Naive thymus-derived CD4-positive, alpha-beta T cell (primary cell): ENCODE measurements at regions not wholly inside any gene's neighbourhood (a gene's known extent, or its start where the extent isn't known, plus 50 kb on each side); places are given as distances from the start of the nearest gene placed in this dataset.

Source experiments
- ATAC-seq: fragments of 150-1000 bp; cut with Tn5 transposase; 2 replicates; pipeline ENCODE4 v1.10.0; 2021; ENCODE audit warnings: mild to moderate bottlenecking, moderate library complexity
- CTCF ChIA-PET: fragments of 350-600 bp; sonication (Branson Sonifier 250); formaldehyde crosslinking; loops from one replicate; lab custom pipeline; 2021; ENCODE audit warnings: antibody characterized with exemption; lab: Charles Lee
- POLR2A ChIA-PET: fragments of 350-600 bp; sonication (Branson Sonifier 250); formaldehyde crosslinking; loops from one replicate; lab custom pipeline; 2021; ENCODE audit warnings: antibody characterized with exemption, inconsistent platforms; lab: Charles Lee
- DNase-seq, 9 donors: peaks; one replicate each; pipeline versions ENCODE4 v3.0.0 to v3.0.0-alpha.2; 2020 to 2022; ENCODE audit warnings: mixed read lengths in 1 of 9
- H3K27ac ChIP-seq: one replicate; pipeline ENCODE4 v1.7.0; 2013; ENCODE audit warnings: mild to moderate bottlenecking, low read depth, low read length, moderate library complexity
- H3K27me3 ChIP-seq, 2 donors: one replicate each; pipeline ENCODE4 v1.7.0; 2013; ENCODE audit warnings: low read length in 2 of 2, mild to moderate bottlenecking in 2 of 2, moderate library complexity in 2 of 2; ENCODE audit not compliant: control insufficient read depth in 2 of 2, insufficient read depth in 2 of 2
- H3K36me3 ChIP-seq, 3 experiments: 1 replicate in 2 of 3; 2 replicates in 1 of 3; pipeline ENCODE4 v1.7.0; 2013; ENCODE audit warnings: low read length in 3 of 3, mild to moderate bottlenecking in 3 of 3, moderate library complexity in 1 of 3; ENCODE audit not compliant: insufficient read depth in 3 of 3, control insufficient read depth in 2 of 3
- H3K4me1 ChIP-seq, 2 donors: one replicate each; pipeline ENCODE4 v1.7.0; 2013; ENCODE audit warnings: low read length in 2 of 2, mild to moderate bottlenecking in 2 of 2, moderate library complexity in 1 of 2; ENCODE audit not compliant: control insufficient read depth in 2 of 2, insufficient read depth in 2 of 2
- H3K4me3 ChIP-seq: 2 replicates; pipeline ENCODE4 v1.7.0; 2013; ENCODE audit warnings: mild to moderate bottlenecking, low read length
- H3K9me3 ChIP-seq, 3 experiments: 1 replicate in 2 of 3; 2 replicates in 1 of 3; pipeline ENCODE4 v1.7.0; 2013; ENCODE audit warnings: low read length in 3 of 3; ENCODE audit not compliant: control insufficient read depth in 2 of 3
- H3K27ac Mint-ChIP-seq, 9 donors: one replicate each; pipeline ENCODE4 v1.8.0; 2020 to 2022; ENCODE audit warnings: mixed read lengths in 9 of 9, mild to moderate bottlenecking in 8 of 9, moderate library complexity in 5 of 9, inconsistent platforms in 2 of 9
- H3K27me3 Mint-ChIP-seq, 5 donors: one replicate each; pipeline ENCODE4 v1.8.0; 2021 to 2022; ENCODE audit warnings: mixed read lengths in 5 of 5, mild to moderate bottlenecking in 1 of 5
- H3K36me3 Mint-ChIP-seq, 5 donors: one replicate each; pipeline ENCODE4 v1.8.0; 2020 to 2022; ENCODE audit warnings: mixed read lengths in 5 of 5, mild to moderate bottlenecking in 3 of 5, inconsistent platforms in 1 of 5
- H3K4me1 Mint-ChIP-seq, 7 donors: one replicate each; pipeline ENCODE4 v1.8.0; 2020 to 2022; ENCODE audit warnings: mixed read lengths in 7 of 7, mild to moderate bottlenecking in 3 of 7, inconsistent platforms in 1 of 7
- H3K4me3 Mint-ChIP-seq, 10 donors: one replicate each; pipeline ENCODE4 v1.8.0; 2020 to 2022; ENCODE audit warnings: mild to moderate bottlenecking in 10 of 10, mixed read lengths in 10 of 10, moderate library complexity in 6 of 10, inconsistent platforms in 2 of 10
- H3K9me3 Mint-ChIP-seq, 11 donors: one replicate each; pipeline ENCODE4 v1.8.0; 2020 to 2022; ENCODE audit warnings: mixed read lengths in 11 of 11, mild to moderate bottlenecking in 4 of 11, inconsistent platforms in 1 of 11, moderate library complexity in 1 of 11
- intact Hi-C, 2 donors: fragments of 100-400 bp; cut with micrococcal nuclease; formaldehyde crosslinking; loops; one replicate each; pipeline ENCODE4 v1.15.1; 2023

DNA sequence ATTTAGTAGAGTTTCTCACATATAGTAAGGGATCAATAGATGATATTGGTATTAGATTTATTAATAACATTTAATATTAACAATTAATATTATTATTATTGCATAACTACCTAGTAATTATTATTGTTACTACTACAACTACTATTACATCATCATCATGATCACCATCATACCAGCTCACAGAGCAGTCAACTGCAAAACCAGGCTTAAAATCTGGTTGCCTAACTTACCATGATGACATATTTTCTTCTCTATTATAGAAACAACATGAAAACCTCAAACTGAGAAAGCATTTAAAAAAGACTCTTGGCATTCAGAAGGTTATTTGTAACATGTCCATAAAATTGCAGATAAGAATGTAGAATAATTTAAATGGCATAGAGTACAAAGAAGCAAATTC lies 247.0 kb upstream of the TTC29 start:
- H3K27ac Mint-ChIP-seq: no peak overlapping the region
- POLR2A ChIA-PET: no interaction called here
- CTCF ChIA-PET: no interaction called here
- peaks cover 0 to 3% (median 0%) of the 10 kb centered on the region in 7 donors for H3K4me1 Mint-ChIP-seq
- H3K36me3 Mint-ChIP-seq: no peaks in the 10 kb centered on the region
- DNase-seq: no peak
- H3K4me3 ChIP-seq: no peak overlapping the region
- peaks cover 0 to 4% (median 0%) of the 10 kb centered on the region in 5 donors for H3K27me3 Mint-ChIP-seq
- no peaks in the 10 kb centered on the region for H3K4me1 ChIP-seq
- no peak overlapping the region for H3K27ac ChIP-seq
- ATAC-seq: no peak
- no peaks in the 10 kb centered on the region for H3K9me3 ChIP-seq
- no peaks in the 10 kb centered on the region for H3K36me3 ChIP-seq
- H3K4me3 Mint-ChIP-seq: no peak overlapping the region
- H3K9me3 Mint-ChIP-seq: peaks cover 1 to 20% (median 8%) of the 10 kb centered on the region in 11 donors
- intact Hi-C loops: no loop called here
- H3K27me3 ChIP-seq: no peaks in the 10 kb centered on the region

- CTCF ChIA-PET: no interaction called here
- Histone ChIP-seq H3K36me3 (no peaks in the 10 kb centered on the region), H3K4me3 (no peak overlapping the region), H3K27me3 (no peaks in the 10 kb centered on the region), H3K4me1 (no peaks in the 10 kb centered on the region), H3K9me3 (no peaks in the 10 kb centered on the region), H3K27ac (no peak overlapping the region)
- H3K27ac Mint-ChIP-seq: no peak overlapping the region
- ATAC-seq: no peak
- DNase-seq: no peak
- peaks cover 0 to 14% (median 4%) of the 10 kb centered on the region in 11 donors for H3K9me3 Mint-ChIP-seq
- H3K36me3 Mint-ChIP-seq: no peaks in the 10 kb centered on the region
- peaks cover 0 to 5% (median 0%) of the 10 kb centered on the region in 5 donors for H3K27me3 Mint-ChIP-seq
- POLR2A ChIA-PET: no interaction called here
- intact Hi-C loops: no loop called here
- no peak overlapping the region for H3K4me3 Mint-ChIP-seq
- peaks cover 0 to 3% (median 0%) of the 10 kb centered on the region in 7 donors for H3K4me1 Mint-ChIP-seq
Observed at GRCh38 chr4:147194114-147194513, 248.4 kb upstream of the TTC29 start.

GRCh38 chr4:147194604-147195003 lies 248.9 kb upstream of the TTC29 start:
- intact Hi-C loops: no loop called here
- no peaks in the 10 kb centered on the region for H3K27me3 ChIP-seq
- Mint-ChIP-seq H3K27ac (no peak overlapping the region), H3K36me3 (no peaks in the 10 kb centered on the region), H3K4me3 (no peak overlapping the region), H3K4me1 (peaks cover 0 to 3% (median 0%) of the 10 kb centered on the region in 7 donors), H3K27me3 (peaks cover 0 to 5% (median 0%) of the 10 kb centered on the region in 5 donors), H3K9me3 (peaks cover 0 to 14% (median 4%) of the 10 kb centered on the region in 11 donors)
- no peaks in the 10 kb centered on the region for H3K36me3 ChIP-seq
- H3K4me3 ChIP-seq: no peak overlapping the region
- ATAC-seq (no peak), DNase-seq (no peak)
- no peaks in the 10 kb centered on the region for H3K4me1 ChIP-seq
- POLR2A ChIA-PET: no interaction called here
- CTCF ChIA-PET: no interaction called here
- no peaks in the 10 kb centered on the region for H3K9me3 ChIP-seq
- H3K27ac ChIP-seq: no peak overlapping the region

- CTCF ChIA-PET: no interaction called here
Observed at GRCh38 chr4:147195386-147195785, 249.7 kb upstream of the TTC29 start.

GRCh38 chr4:147198411-147199051 lies 252.9 kb upstream of the TTC29 start:
- Histone ChIP-seq H3K36me3 (no peaks in the 10 kb centered on the region), H3K4me3 (no peak overlapping the region), H3K27me3 (no peaks in the 10 kb centered on the region), H3K9me3 (no peaks in the 10 kb centered on the region), H3K27ac (no peak overlapping the region), H3K4me1 (no peaks in the 10 kb centered on the region)
- no peak for DNase-seq
- H3K4me1 Mint-ChIP-seq: peaks cover 0 to 5% (median 0%) of the 10 kb centered on the region in 7 donors
- H3K27me3 Mint-ChIP-seq: peaks cover 0 to 5% (median 0%) of the 10 kb centered on the region in 5 donors
- CTCF ChIA-PET: no interaction called here
- no peaks in the 10 kb centered on the region for H3K36me3 Mint-ChIP-seq
- H3K4me3 Mint-ChIP-seq: no peak overlapping the region
- peaks cover 0 to 8% (median 0%) of the 10 kb centered on the region in 11 donors for H3K9me3 Mint-ChIP-seq
- POLR2A ChIA-PET: no interaction called here
- ATAC-seq: no peak
- intact Hi-C loops: no loop called here
- H3K27ac Mint-ChIP-seq: no peak overlapping the region

More at GRCh38 chr4:147195386-147195785, 249.7 kb upstream of the TTC29 start:
- no peaks in the 10 kb centered on the region for H3K9me3 ChIP-seq
- Mint-ChIP-seq H3K4me3 (no peak overlapping the region), H3K4me1 (peaks cover 0 to 3% (median 0%) of the 10 kb centered on the region in 7 donors), H3K9me3 (peaks cover 0 to 12% (median 3%) of the 10 kb centered on the region in 11 donors), H3K27ac (no peak overlapping the region), H3K27me3 (peaks cover 0 to 5% (median 0%) of the 10 kb centered on the region in 5 donors), H3K36me3 (no peaks in the 10 kb centered on the region)
- H3K27me3 ChIP-seq: no peaks in the 10 kb centered on the region
- ATAC-seq (no peak), DNase-seq (no peak)
- no peak overlapping the region for H3K27ac ChIP-seq
- no peak overlapping the region for H3K4me3 ChIP-seq
- POLR2A ChIA-PET: no interaction called here
- H3K36me3 ChIP-seq: no peaks in the 10 kb centered on the region
- no peaks in the 10 kb centered on the region for H3K4me1 ChIP-seq
- intact Hi-C loops: no loop called here

DNA sequence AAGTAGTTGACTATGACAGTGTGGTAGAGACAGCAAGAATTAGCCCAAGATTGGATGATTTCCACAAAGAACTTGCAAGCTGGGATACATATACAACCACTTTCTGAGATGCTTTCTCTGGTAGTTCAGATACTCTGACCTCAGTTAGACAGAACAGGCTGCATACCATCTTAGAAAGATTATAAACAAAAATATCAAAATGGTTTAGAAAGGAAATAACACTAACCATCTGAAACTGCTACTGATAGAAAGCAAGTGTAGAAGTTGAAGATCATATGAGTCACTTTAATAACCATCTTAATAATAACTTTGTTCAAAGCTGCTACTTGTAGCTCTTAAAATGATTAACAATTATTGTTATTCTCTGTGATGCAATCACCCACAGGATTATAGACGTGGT lies 255.4 kb upstream of the TTC29 start:
- no peak for ATAC-seq
- peaks cover 0 to 5% (median 0%) of the 10 kb centered on the region in 7 donors for H3K4me1 Mint-ChIP-seq
- intact Hi-C loops: no loop called here
- no peaks in the 10 kb centered on the region for H3K36me3 Mint-ChIP-seq
- no peak overlapping the region for H3K4me3 Mint-ChIP-seq
- H3K27me3 ChIP-seq: no peaks in the 10 kb centered on the region
- H3K27ac ChIP-seq: no peak overlapping the region
- CTCF ChIA-PET: no interaction called here
- H3K27ac Mint-ChIP-seq: no peak overlapping the region
- H3K9me3 ChIP-seq: no peaks in the 10 kb centered on the region
- no peak for DNase-seq
- H3K36me3 ChIP-seq: no peaks in the 10 kb centered on the region
- POLR2A ChIA-PET: no interaction called here
- no peak overlapping the region for H3K4me3 ChIP-seq
- H3K9me3 Mint-ChIP-seq: peaks cover 0 to 4% (median 0%) of the 10 kb centered on the region in 11 donors
- no peaks in the 10 kb centered on the region for H3K4me1 ChIP-seq
- H3K27me3 Mint-ChIP-seq: peaks cover 0 to 5% (median 0%) of the 10 kb centered on the region in 5 donors

DNA sequence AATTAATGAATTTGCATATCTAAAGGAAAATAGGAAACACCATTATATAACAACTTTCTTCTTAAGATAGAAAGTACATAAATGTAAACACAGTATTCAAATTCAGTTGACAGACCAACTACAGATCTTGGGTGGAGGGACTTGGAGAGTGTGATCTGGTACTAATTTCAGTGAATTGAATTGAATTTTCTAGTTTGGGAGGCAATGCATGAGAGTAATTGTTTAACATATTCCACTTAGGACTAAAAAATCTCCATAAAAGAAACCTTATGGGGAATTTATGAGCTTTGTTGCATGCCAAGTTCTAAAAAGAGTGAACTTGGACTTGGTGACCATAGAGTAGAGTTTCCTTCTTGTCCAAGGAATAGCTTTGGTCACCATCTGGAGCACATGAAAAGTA lies 261.1 kb upstream of the TTC29 start:
- ChIA-PET CTCF (no interaction called here), POLR2A (no interaction called here)
- Mint-ChIP-seq H3K4me3 (no peak overlapping the region), H3K4me1 (no peaks in the 10 kb centered on the region), H3K9me3 (peaks cover 0 to 8% (median under 1%) of the 10 kb centered on the region in 11 donors), H3K27me3 (no peaks in the 10 kb centered on the region), H3K36me3 (no peaks in the 10 kb centered on the region), H3K27ac (no peak overlapping the region)
- DNase-seq (no peak), ATAC-seq (no peak)
- Histone ChIP-seq H3K36me3 (no peaks in the 10 kb centered on the region), H3K4me3 (no peak overlapping the region), H3K4me1 (no peaks in the 10 kb centered on the region), H3K27ac (no peak overlapping the region), H3K27me3 (no peaks in the 10 kb centered on the region), H3K9me3 (no peaks in the 10 kb centered on the region)
- intact Hi-C loops: no loop called here
